ENCODE measurements at regions not wholly inside any gene's neighbourhood (a gene's known extent, or its start where the extent isn't known, plus 50 kb on each side); places are given as distances from the start of the nearest gene placed in this dataset.

DNA sequence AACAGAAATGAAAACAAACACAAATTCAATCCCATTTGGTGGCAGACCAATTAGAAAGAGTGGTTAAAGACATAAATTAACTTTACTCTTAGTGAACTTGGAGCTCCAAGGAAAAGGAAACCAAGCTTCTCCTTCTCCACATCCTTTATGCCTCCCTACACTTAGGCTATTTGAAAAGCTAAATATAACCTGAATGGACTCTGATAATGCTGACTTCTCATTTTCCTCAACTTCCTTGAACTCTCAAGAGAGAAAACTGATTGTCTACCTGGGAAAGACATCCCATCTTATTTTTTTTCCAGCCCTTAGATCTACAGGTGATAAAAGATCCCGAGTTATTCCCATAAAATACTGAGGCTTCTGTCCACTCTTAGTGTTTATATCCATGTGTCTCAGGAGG, 178.4 kb upstream of the SPAG17 start:
- TF ChIP-seq CTCF (conservative IDR thresholded peaks at IDR 0.05 in 1 of 2, IDR thresholded peaks at IDR 0.05 in 1 of 2; ENCODE audit: extremely low read depth in 1 of 2, insufficient read depth in 1 of 2, low read depth in 1 of 2, low read length in 2 of 2) (no peak), EZH2 (IDR thresholded peaks at IDR 0.05; ENCODE audit: borderline replicate concordance, low read length) (no peak)

Data from mammary epithelial cell (primary cell).